ENCODE measurements at regions not wholly inside any gene's neighbourhood (a gene's known extent, or its start where the extent isn't known, plus 50 kb on each side); places are given as distances from the start of the nearest gene placed in this dataset.

DNA sequence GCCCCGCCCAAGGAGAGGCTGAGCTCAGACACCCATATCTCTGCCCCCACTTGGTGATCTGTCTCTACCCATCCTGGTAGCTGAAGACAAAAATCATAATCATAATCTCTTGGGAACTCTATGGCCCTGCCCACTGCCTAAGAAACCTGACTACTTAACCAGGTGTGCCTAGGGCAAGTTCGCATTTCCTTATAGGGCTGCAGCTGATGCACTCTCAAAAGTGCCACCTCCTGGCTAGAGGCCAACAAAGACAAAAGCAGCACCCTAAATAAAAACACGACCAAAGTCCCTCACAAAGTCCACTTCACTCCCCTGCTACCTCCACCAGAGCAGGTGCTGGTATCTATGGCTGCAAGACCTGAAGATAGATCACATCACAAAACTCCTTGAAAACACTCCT, 250.4 kb upstream of the SLITRK3 start:
- intact Hi-C loops (cut with micrococcal nuclease), result no loop called here
- H3K79me2 ChIP-seq (ENCODE audit: insufficient read depth, low read length), result no peaks in the 10 kb centered on the region

More for the DNA sequence above, 250.4 kb upstream of the SLITRK3 start:
- no peak for TF ChIP-seq CEBPB (IDR thresholded peaks at IDR 0.05; ENCODE audit: low read depth)
- TF ChIP-seq ZFX (IDR thresholded peaks at IDR 0.05), result no peak
- no peak for TF ChIP-seq YY1 (IDR thresholded peaks at IDR 0.05; ENCODE audit: extremely low read depth, insufficient replicate concordance, low read depth, low read length)
- no peak for TF ChIP-seq ZNF274 (IDR thresholded peaks at IDR 0.05; ENCODE audit: low read depth, low read length)
- no peak for TF ChIP-seq EZH2phosphoT487 (IDR thresholded peaks at IDR 0.05; ENCODE audit: borderline replicate concordance)
- TF ChIP-seq, protein P1, sequence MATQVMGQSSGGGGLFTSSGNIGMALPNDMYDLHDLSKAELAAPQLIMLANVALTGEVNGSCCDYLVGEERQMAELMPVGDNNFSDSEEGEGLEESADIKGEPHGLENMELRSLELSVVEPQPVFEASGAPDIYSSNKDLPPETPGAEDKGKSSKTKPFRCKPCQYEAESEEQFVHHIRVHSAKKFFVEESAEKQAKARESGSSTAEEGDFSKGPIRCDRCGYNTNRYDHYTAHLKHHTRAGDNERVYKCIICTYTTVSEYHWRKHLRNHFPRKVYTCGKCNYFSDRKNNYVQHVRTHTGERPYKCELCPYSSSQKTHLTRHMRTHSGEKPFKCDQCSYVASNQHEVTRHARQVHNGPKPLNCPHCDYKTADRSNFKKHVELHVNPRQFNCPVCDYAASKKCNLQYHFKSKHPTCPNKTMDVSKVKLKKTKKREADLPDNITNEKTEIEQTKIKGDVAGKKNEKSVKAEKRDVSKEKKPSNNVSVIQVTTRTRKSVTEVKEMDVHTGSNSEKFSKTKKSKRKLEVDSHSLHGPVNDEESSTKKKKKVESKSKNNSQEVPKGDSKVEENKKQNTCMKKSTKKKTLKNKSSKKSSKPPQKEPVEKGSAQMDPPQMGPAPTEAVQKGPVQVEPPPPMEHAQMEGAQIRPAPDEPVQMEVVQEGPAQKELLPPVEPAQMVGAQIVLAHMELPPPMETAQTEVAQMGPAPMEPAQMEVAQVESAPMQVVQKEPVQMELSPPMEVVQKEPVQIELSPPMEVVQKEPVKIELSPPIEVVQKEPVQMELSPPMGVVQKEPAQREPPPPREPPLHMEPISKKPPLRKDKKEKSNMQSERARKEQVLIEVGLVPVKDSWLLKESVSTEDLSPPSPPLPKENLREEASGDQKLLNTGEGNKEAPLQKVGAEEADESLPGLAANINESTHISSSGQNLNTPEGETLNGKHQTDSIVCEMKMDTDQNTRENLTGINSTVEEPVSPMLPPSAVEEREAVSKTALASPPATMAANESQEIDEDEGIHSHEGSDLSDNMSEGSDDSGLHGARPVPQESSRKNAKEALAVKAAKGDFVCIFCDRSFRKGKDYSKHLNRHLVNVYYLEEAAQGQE (IDR thresholded peaks at IDR 0.05; ENCODE audit: low read depth), result no peak
- TF ChIP-seq, protein P2, sequence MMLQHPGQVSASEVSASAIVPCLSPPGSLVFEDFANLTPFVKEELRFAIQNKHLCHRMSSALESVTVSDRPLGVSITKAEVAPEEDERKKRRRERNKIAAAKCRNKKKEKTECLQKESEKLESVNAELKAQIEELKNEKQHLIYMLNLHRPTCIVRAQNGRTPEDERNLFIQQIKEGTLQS (IDR thresholded peaks at IDR 0.05), result no peak
- TF ChIP-seq CBX3 (IDR thresholded peaks at IDR 0.05; ENCODE audit: low read depth), result no peak
- TF ChIP-seq EGR1 (IDR thresholded peaks at IDR 0.05; ENCODE audit: low read depth), result no peak
- TF ChIP-seq SRF (IDR thresholded peaks at IDR 0.05; ENCODE audit: low read depth), result no peak
- TF ChIP-seq POLR2A (IDR thresholded peaks at IDR 0.05; ENCODE audit: borderline replicate concordance, extremely low read depth, insufficient read depth, insufficient read length), result no peak
- TF ChIP-seq, protein P3, sequence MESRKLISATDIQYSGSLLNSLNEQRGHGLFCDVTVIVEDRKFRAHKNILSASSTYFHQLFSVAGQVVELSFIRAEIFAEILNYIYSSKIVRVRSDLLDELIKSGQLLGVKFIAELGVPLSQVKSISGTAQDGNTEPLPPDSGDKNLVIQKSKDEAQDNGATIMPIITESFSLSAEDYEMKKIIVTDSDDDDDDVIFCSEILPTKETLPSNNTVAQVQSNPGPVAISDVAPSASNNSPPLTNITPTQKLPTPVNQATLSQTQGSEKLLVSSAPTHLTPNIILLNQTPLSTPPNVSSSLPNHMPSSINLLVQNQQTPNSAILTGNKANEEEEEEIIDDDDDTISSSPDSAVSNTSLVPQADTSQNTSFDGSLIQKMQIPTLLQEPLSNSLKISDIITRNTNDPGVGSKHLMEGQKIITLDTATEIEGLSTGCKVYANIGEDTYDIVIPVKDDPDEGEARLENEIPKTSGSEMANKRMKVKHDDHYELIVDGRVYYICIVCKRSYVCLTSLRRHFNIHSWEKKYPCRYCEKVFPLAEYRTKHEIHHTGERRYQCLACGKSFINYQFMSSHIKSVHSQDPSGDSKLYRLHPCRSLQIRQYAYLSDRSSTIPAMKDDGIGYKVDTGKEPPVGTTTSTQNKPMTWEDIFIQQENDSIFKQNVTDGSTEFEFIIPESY (IDR thresholded peaks at IDR 0.05; ENCODE audit: extremely low read depth, insufficient replicate concordance, low read length), result no peak
- TF ChIP-seq FOSL1 (IDR thresholded peaks at IDR 0.05; ENCODE audit: low read depth), result no peak
- Histone ChIP-seq H3K9me2 (ENCODE audit: insufficient read depth) (no peaks in the 10 kb centered on the region; the same call in 1 of the 2 replicates), H3K9ac (ENCODE audit: low read length) (no peak overlapping the region), H3K4me1 (ENCODE audit: control insufficient read depth in 1 of 2, insufficient read depth in 2 of 2, low read length in 2 of 2) (0 out of 4 replicates have a peak, but pooled peaks cover 0 to 4% of the 10 kb centered on the region in 2 experiments), H4K20me1 (ENCODE audit: insufficient read depth) (no peaks in the 10 kb centered on the region), H3K4me2 (ENCODE audit: low read length) (no peak overlapping the region), H2AFZ (ENCODE audit: low read depth, low read length, poor library complexity, severe bottlenecking) (no peak overlapping the region), H3K36me3 (ENCODE audit: control insufficient read depth in 1 of 2, insufficient read depth in 2 of 2, low read length in 2 of 2) (no peaks in the 10 kb centered on the region), H3K27ac (ENCODE audit: low read depth, low read length) (no peak overlapping the region), H3K27me3 (ENCODE audit: insufficient read depth, low read length) (no peaks in the 10 kb centered on the region), H3K9me3 (ENCODE audit: control insufficient read depth in 1 of 2, insufficient read depth in 1 of 2, low read depth in 1 of 2, low read length in 2 of 2) (no peaks in the 10 kb centered on the region), H3K4me3 (replicated peaks in 1 of 2; ENCODE audit: low read depth in 1 of 2, low read length in 2 of 2) (no peak overlapping the region)
- no TSS peak for BruUV-seq (replicated peaks)
- ATAC-seq (no peak), DNase-seq (ENCODE audit: low read depth, low spot score) (no peak)
- CTCF ChIA-PET, result no interaction called here
- RAD21 ChIA-PET (ENCODE audit: low non-redundant PET in 1 of 2, low total read pairs in 2 of 2, uncharacterized antibody in 2 of 2, unreplicated experiment in 2 of 2), result no interaction called here
- POLR2A ChIA-PET, result no interaction called here
